Nephron (organoid): ENCODE measurements at regions not wholly inside any gene's neighbourhood (a gene's known extent, or its start where the extent isn't known, plus 50 kb on each side); places are given as distances from the start of the nearest gene placed in this dataset.

Experiments used
- H3K27ac Mint-ChIP-seq, 3 experiments: 2 replicates each; pipeline ENCODE4 v1.8.0; 2020; ENCODE audit warnings: mixed read lengths in 3 of 3, mild to moderate bottlenecking in 2 of 3, moderate library complexity in 1 of 3
- H3K27me3 Mint-ChIP-seq: 2 replicates; pipeline ENCODE4 v1.8.0; 2021; ENCODE audit warnings: low read depth, mild to moderate bottlenecking, moderate library complexity, mixed read lengths
- H3K36me3 Mint-ChIP-seq: 2 replicates; pipeline ENCODE4 v1.8.0; 2020; ENCODE audit warnings: low read depth, mixed read lengths
- H3K4me1 Mint-ChIP-seq: 2 replicates; pipeline ENCODE4 v1.8.0; 2020; ENCODE audit warnings: mixed read lengths
- H3K4me3 Mint-ChIP-seq, 3 experiments: 2 replicates each; pipeline ENCODE4 v1.8.0; 2020; ENCODE audit warnings: mild to moderate bottlenecking in 3 of 3, mixed read lengths in 3 of 3, moderate library complexity in 2 of 3
- H3K9me3 Mint-ChIP-seq: 2 replicates; pipeline ENCODE4 v1.8.0; 2020; ENCODE audit warnings: mixed read lengths
- TF ChIP-seq, protein P1 (sequence below), 3 experiments: fragments of 200-600 bp; sonication (generic); IDR thresholded peaks; one replicate each; pipeline ENCODE4 v1.5.0; 2021; ENCODE audit warnings: antibody characterized with exemption in 3 of 3; ENCODE audit not compliant: unreplicated experiment in 3 of 3

DNA sequence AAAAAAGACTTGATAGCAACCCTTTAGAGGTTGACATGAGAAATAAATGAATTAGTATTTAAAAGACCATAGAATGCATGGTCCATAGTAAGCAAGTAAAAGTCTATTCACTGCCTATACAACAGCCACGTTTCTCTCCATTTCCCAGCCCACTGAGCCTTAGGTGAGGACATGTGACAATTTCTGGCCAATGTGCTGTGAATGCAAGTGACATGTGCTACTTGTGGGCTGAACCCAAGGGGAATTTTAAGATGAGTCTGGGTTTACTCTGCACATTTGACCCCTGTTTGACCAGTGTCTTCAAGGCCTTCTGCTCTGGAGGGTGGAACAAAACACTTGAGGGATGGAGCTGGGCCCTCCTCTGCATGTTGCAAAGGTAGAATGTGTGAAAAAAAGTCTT, 384.4 kb upstream of the KLF6 start:
- H3K27me3 Mint-ChIP-seq = no peaks in the 10 kb centered on the region
- H3K36me3 Mint-ChIP-seq = peaks cover 4% of the 10 kb centered on the region
- H3K4me3 Mint-ChIP-seq = no peak overlapping the region
- no peaks in the 10 kb centered on the region for H3K4me1 Mint-ChIP-seq
- peaks cover 22% of the 10 kb centered on the region for H3K9me3 Mint-ChIP-seq
- H3K27ac Mint-ChIP-seq = no peak overlapping the region
- TF ChIP-seq, protein P1, sequence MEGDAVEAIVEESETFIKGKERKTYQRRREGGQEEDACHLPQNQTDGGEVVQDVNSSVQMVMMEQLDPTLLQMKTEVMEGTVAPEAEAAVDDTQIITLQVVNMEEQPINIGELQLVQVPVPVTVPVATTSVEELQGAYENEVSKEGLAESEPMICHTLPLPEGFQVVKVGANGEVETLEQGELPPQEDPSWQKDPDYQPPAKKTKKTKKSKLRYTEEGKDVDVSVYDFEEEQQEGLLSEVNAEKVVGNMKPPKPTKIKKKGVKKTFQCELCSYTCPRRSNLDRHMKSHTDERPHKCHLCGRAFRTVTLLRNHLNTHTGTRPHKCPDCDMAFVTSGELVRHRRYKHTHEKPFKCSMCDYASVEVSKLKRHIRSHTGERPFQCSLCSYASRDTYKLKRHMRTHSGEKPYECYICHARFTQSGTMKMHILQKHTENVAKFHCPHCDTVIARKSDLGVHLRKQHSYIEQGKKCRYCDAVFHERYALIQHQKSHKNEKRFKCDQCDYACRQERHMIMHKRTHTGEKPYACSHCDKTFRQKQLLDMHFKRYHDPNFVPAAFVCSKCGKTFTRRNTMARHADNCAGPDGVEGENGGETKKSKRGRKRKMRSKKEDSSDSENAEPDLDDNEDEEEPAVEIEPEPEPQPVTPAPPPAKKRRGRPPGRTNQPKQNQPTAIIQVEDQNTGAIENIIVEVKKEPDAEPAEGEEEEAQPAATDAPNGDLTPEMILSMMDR (IDR thresholded peaks at IDR 0.05; ENCODE audit: unreplicated experiment in 3 of 3) = no peak

DNA sequence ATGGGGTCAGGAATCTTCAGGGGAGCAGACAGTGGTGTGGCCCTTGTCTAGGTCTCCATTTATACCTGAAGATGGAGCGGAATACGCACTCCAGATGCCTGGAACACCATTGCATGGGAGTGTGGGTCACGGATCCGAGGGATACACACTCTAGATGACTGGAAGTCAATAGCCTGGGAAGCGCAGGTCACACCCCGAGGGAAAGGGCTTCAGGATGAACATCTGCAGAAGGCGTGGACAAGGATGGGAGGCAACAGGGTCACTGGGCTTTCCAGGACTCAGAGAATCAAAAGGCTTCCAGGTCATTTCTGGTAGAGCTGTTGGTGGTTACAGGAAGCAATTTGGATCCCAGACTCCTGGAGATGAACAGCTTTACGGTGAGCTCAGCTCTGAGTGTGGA, 382.2 kb upstream of the KLF6 start:
- Mint-ChIP-seq H3K9me3 (peaks cover 10% of the 10 kb centered on the region), H3K4me1 (no peaks in the 10 kb centered on the region), H3K4me3 (no peak overlapping the region), H3K36me3 (no peaks in the 10 kb centered on the region), H3K27me3 (no peaks in the 10 kb centered on the region), H3K27ac (no peak overlapping the region)
- TF ChIP-seq, protein P1 (IDR thresholded peaks at IDR 0.05; ENCODE audit: unreplicated experiment in 3 of 3) = no peak

DNA sequence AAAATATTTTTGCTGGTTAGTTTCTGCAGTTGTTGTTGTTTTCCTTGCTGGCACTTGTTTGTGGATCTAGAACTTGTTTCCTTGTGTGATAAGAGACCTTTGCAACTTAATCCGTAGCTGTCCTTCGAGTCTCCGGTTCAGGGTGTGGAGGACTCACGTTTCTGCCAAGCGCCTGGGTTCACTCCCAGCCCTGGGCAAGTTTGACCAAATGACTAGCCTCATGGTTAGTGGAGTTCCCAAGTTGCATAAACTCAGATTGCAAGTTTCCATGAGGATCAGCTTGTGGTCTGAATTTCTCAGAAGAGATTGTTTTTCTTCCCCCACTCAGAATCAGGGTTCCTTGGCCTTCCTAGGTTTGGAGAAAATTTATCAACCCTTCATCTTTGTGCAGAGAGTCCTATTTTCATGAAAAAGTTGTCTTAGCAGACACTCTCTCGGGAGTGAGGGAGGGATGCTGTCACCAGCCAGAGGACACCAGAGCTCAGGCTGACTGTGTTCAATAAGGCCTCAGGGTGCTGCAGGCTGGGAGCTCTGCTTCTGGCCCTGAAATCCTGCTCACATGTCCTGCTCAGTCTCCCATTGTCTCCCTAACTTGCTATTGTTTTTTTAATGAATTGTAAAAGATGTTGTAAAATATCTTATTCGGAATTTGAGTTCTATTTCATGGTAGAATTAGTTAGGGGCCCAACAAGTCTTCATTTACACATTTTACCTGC, 377.7 kb upstream of the KLF6 start:
- H3K27me3 Mint-ChIP-seq = no peaks in the 10 kb centered on the region
- no peaks in the 10 kb centered on the region for H3K36me3 Mint-ChIP-seq
- TF ChIP-seq, protein P1 (IDR thresholded peaks at IDR 0.05; ENCODE audit: unreplicated experiment in 3 of 3) = no peak
- H3K9me3 Mint-ChIP-seq = no peaks in the 10 kb centered on the region
- H3K4me3 Mint-ChIP-seq = no peak overlapping the region
- H3K27ac Mint-ChIP-seq = no peak overlapping the region
- H3K4me1 Mint-ChIP-seq = no peaks in the 10 kb centered on the region

DNA sequence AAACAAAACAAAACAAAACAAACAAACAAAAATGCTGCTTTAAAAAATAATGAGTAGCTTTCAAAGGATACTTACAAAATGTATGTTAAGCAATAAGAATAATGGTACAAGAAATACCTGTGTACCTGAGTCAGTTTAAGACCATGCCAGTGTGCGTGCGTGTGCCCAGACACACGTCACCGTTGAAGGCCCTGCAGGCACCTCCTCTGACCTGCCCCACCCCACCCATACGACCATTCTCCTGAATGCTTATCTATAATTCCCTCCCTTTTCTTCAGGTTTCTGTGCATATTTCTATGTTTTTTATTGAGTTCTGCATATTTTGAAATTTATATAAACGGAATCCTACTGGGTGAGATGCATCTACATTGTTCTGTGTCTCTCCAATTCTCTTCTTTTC, 374.2 kb upstream of the KLF6 start:
- peaks cover 8% of the 10 kb centered on the region for H3K4me1 Mint-ChIP-seq

DNA sequence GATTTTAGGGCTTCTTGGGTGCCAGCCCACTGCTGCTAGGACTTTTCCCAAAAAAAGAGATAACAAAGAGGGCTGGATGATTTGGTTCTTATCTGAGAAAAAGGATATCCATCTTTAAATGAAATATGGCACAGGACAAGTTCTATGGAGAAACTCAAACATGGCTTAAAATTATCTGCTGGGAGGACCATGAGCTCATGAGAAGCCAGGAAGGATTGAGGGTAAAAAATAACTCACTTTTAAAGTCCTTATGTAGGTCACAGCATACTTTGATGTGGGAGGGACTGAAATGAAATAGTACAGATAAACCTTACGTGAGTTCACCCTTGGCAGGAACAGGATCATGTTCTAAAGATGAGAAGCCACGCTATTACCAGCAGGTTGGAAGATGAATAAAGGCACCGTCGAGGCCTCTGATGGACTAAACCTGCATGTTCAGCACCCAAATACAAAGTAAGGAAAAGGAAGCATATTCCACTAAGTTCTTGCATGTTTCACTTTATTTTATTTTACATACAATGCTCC, 369.2 kb upstream of the KLF6 start:
- TF ChIP-seq, protein P1 (IDR thresholded peaks at IDR 0.05; ENCODE audit: unreplicated experiment in 3 of 3) = no peak
- H3K9me3 Mint-ChIP-seq = peaks cover 3% of the 10 kb centered on the region
- H3K4me1 Mint-ChIP-seq = peaks cover 11% of the 10 kb centered on the region
- no peaks in the 10 kb centered on the region for H3K36me3 Mint-ChIP-seq
- H3K27ac Mint-ChIP-seq = no peak overlapping the region
- peaks cover 3% of the 10 kb centered on the region for H3K27me3 Mint-ChIP-seq
- H3K4me3 Mint-ChIP-seq = peak overlapping the region in 1 of 3 experiments; percentile 2

More for the DNA sequence above, 374.2 kb upstream of the KLF6 start:
- Mint-ChIP-seq H3K4me3 (no peak overlapping the region), H3K27ac (no peak overlapping the region), H3K27me3 (no peaks in the 10 kb centered on the region), H3K36me3 (no peaks in the 10 kb centered on the region), H3K9me3 (no peaks in the 10 kb centered on the region)
- TF ChIP-seq, protein P1 (IDR thresholded peaks at IDR 0.05; ENCODE audit: unreplicated experiment in 3 of 3) = no peak

DNA sequence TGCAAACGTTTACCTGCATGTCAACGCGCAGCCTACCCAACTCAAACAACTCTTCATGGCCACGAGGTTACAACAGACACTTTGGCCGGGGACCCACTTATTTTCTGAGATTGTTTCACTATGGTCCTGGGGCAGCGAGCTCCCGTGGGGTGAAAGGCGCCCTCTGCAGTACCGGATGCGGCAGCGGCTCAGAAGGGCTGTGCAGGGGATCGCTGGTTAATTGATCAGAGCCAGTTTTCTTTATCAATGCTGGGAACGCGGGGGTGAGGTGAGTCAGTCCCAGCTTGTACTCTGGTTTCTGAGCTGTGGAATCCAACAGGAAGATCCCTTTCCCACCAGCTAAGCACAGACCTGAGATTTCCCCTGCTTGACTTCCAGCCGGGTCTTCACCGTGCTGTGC, 366.5 kb upstream of the KLF6 start:
- no peaks in the 10 kb centered on the region for H3K36me3 Mint-ChIP-seq
- TF ChIP-seq, protein P1 (IDR thresholded peaks at IDR 0.05; ENCODE audit: unreplicated experiment in 3 of 3) = no peak
- H3K27ac Mint-ChIP-seq = no peak overlapping the region
- no peak overlapping the region for H3K4me3 Mint-ChIP-seq
- H3K9me3 Mint-ChIP-seq = peaks cover 6% of the 10 kb centered on the region
- H3K27me3 Mint-ChIP-seq = peaks cover 8% of the 10 kb centered on the region
- peaks cover 11% of the 10 kb centered on the region for H3K4me1 Mint-ChIP-seq
